ENCODE measurements at regions not wholly inside any gene's neighbourhood (a gene's known extent, or its start where the extent isn't known, plus 50 kb on each side); places are given as distances from the start of the nearest gene placed in this dataset.
"Not testable (repeated sequence)": the region's sequence is repeated elsewhere in the genome, so short reads cannot be mapped to it uniquely, and the experiment has no call there.

GRCh38 chr5:75828029-75828428, 110.8 kb upstream of the POC5 start:
- TF ChIP-seq POLR2A (IDR thresholded peaks at IDR 0.05) = no peak
- TF ChIP-seq CTCF (IDR thresholded peaks at IDR 0.05) = no peak
- H3K4me3 ChIP-seq (ENCODE audit: low read depth, poor library complexity, severe bottlenecking) = no peak overlapping the region
- intact Hi-C loops (cut with DNase I; ENCODE audit: low total_unique reads) = no loop called here
- WGBS, 2 donors = 51 to 56% methylated on average over 2 of the region's 2 CpGs
- DNase-seq (ENCODE audit: low spot score in 2 of 2) = no peak

GRCh38 chr5:75824323-75824722, 107.1 kb upstream of the POC5 start:
- intact Hi-C loops (cut with DNase I; ENCODE audit: low total_unique reads) = no loop called here
- no peak for DNase-seq (ENCODE audit: low spot score in 2 of 2)
- WGBS, 2 donors = 82 to 87% methylated on average over 1 of the region's 1 CpG
- TF ChIP-seq CTCF (IDR thresholded peaks at IDR 0.05) (no peak), POLR2A (IDR thresholded peaks at IDR 0.05) (no peak)
- no peak overlapping the region for H3K4me3 ChIP-seq (ENCODE audit: low read depth, poor library complexity, severe bottlenecking)

GRCh38 chr5:75823811-75824210, 106.6 kb upstream of the POC5 start:
- intact Hi-C loops (cut with DNase I; ENCODE audit: low total_unique reads) = no loop called here
- no peak for TF ChIP-seq CTCF (IDR thresholded peaks at IDR 0.05)
- no peak for TF ChIP-seq POLR2A (IDR thresholded peaks at IDR 0.05)
- WGBS, 2 donors = 83 to 94% methylated on average over 1 of the region's 1 CpG
- no peak for DNase-seq (ENCODE audit: low spot score in 2 of 2)
- no peak overlapping the region for H3K4me3 ChIP-seq (ENCODE audit: low read depth, poor library complexity, severe bottlenecking)

- no peak for DNase-seq (ENCODE audit: low spot score in 2 of 2)
- H3K4me3 ChIP-seq (ENCODE audit: low read depth, poor library complexity, severe bottlenecking) = no peak overlapping the region
- intact Hi-C loops (cut with DNase I; ENCODE audit: low total_unique reads) = no loop called here
- TF ChIP-seq POLR2A (IDR thresholded peaks at IDR 0.05) (no peak), CTCF (IDR thresholded peaks at IDR 0.05) (no peak)
- WGBS, 2 donors = 94 to 97% methylated on average over 2 of the region's 2 CpGs
Measured at GRCh38 chr5:75818661-75819060, 101.4 kb upstream of the POC5 start.

GRCh38 chr5:75799695-75800094, 82.5 kb upstream of the POC5 start:
- H3K4me3 ChIP-seq (ENCODE audit: low read depth, poor library complexity, severe bottlenecking); intact Hi-C loops (cut with DNase I; ENCODE audit: low total_unique reads); DNase-seq (ENCODE audit: low spot score in 2 of 2): not testable (repeated sequence)
- WGBS, 2 donors = 77 to 94% methylated on average over 6 of the region's 6 CpGs

- H3K4me3 ChIP-seq (ENCODE audit: low read depth, poor library complexity, severe bottlenecking); DNase-seq (ENCODE audit: low spot score in 2 of 2); intact Hi-C loops (cut with DNase I; ENCODE audit: low total_unique reads): not testable (repeated sequence)
- WGBS, 2 donors = 89 to 98% methylated on average over 3 of the region's 3 CpGs
Measured at GRCh38 chr5:75769338-75769737, 52.1 kb upstream of the POC5 start.

Measured in lower leg skin (tissue), 4 donors.